ENCODE measurements at regions not wholly inside any gene's neighbourhood (a gene's known extent, or its start where the extent isn't known, plus 50 kb on each side); places are given as distances from the start of the nearest gene placed in this dataset.

GRCh38 chr5:159426694-159427093, 96.4 kb upstream of the IL12B start:
- H3K4me1 Mint-ChIP-seq (ENCODE audit: low read depth, unreplicated experiment): no peaks in the 10 kb centered on the region
- H3K27ac Mint-ChIP-seq (ENCODE audit: unreplicated experiment): no peak overlapping the region

DNA sequence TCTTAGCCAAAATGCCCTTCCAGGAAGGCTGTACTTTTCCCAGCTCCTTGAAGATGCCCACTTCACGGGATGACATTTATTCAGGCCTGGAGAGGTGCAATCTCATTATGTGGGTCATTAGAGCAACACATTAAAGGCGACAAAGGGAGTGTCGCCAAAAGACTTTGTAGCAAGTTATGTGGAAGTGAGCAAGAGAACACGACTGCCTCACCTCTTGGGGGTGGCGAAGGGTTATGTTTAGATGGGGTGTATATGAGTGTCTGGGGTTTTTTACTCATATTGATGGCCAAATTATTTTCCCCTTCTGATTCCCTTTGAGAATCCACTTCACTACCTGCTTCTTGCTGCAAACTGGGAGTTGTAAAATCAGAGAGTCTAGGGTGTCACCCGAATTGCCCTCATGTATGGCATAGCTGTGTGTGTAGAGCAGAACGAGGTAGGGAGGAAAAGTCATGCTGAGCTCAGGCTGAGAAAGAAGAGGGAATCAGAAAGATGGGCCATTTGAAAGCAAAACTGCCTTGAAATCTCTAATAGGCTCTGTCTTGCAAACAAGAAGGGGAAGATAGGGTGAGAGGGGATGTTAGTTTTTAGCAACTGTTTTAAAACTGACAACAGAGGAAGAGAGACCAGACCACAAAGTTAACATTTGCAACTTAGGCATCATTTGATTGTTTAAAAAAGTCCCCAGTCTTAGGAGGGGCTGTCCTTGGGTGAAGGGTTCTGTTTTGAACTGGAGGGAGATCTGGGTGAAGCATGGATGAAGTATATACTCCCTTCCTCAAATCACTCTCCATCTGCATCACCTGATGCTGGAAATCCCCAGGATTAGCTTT, 97.1 kb upstream of the IL12B start:
- Mint-ChIP-seq H3K9me3 (ENCODE audit: unreplicated experiment) (no peaks in the 10 kb centered on the region), H3K36me3 (ENCODE audit: unreplicated experiment) (no peaks in the 10 kb centered on the region), H3K4me3 (ENCODE audit: unreplicated experiment) (no peak overlapping the region), H3K27me3 (ENCODE audit: unreplicated experiment) (no peaks in the 10 kb centered on the region), H3K4me1 (ENCODE audit: low read depth, unreplicated experiment) (no peaks in the 10 kb centered on the region), H3K27ac (ENCODE audit: unreplicated experiment) (no peak overlapping the region)
- TF ChIP-seq, protein P1, sequence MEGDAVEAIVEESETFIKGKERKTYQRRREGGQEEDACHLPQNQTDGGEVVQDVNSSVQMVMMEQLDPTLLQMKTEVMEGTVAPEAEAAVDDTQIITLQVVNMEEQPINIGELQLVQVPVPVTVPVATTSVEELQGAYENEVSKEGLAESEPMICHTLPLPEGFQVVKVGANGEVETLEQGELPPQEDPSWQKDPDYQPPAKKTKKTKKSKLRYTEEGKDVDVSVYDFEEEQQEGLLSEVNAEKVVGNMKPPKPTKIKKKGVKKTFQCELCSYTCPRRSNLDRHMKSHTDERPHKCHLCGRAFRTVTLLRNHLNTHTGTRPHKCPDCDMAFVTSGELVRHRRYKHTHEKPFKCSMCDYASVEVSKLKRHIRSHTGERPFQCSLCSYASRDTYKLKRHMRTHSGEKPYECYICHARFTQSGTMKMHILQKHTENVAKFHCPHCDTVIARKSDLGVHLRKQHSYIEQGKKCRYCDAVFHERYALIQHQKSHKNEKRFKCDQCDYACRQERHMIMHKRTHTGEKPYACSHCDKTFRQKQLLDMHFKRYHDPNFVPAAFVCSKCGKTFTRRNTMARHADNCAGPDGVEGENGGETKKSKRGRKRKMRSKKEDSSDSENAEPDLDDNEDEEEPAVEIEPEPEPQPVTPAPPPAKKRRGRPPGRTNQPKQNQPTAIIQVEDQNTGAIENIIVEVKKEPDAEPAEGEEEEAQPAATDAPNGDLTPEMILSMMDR (IDR thresholded peaks at IDR 0.05; ENCODE audit: partially characterized antibody, unreplicated experiment): no peak
- no peak for DNase-seq

More at GRCh38 chr5:159426694-159427093, 96.4 kb upstream of the IL12B start:
- Mint-ChIP-seq H3K36me3 (ENCODE audit: unreplicated experiment) (no peaks in the 10 kb centered on the region), H3K4me3 (ENCODE audit: unreplicated experiment) (no peak overlapping the region), H3K9me3 (ENCODE audit: unreplicated experiment) (no peaks in the 10 kb centered on the region), H3K27me3 (ENCODE audit: unreplicated experiment) (no peaks in the 10 kb centered on the region)
- no peak for DNase-seq
- TF ChIP-seq, protein P1 (IDR thresholded peaks at IDR 0.05; ENCODE audit: partially characterized antibody, unreplicated experiment): no peak

GRCh38 chr5:159430361-159431012, 100.2 kb upstream of the IL12B start:
- Mint-ChIP-seq H3K36me3 (ENCODE audit: unreplicated experiment) (no peaks in the 10 kb centered on the region), H3K27me3 (ENCODE audit: unreplicated experiment) (peaks cover 2% of the 10 kb centered on the region), H3K9me3 (ENCODE audit: unreplicated experiment) (no peaks in the 10 kb centered on the region), H3K4me1 (ENCODE audit: low read depth, unreplicated experiment) (no peaks in the 10 kb centered on the region), H3K4me3 (ENCODE audit: unreplicated experiment) (no peak overlapping the region), H3K27ac (ENCODE audit: unreplicated experiment) (no peak overlapping the region)
- no peak for DNase-seq
- TF ChIP-seq, protein P1 (IDR thresholded peaks at IDR 0.05; ENCODE audit: partially characterized antibody, unreplicated experiment): no peak

DNA sequence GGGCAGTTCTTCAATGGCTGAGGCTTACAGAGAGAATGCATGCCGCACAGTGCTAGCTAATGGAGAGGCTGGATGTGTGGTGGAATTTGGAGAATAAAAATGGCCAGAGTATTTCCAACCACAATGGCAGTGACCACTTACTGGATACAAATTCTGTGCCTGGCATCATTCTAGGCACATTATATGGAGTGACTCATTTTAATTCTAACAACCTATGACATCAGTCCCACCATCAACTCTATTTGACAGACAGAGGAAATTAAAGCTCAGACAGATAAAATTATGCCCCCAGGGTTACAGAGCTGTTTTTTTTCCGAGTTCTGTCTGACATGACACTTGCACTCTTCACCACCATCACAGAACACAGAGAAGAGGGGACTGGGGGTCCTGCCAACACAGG, 105.6 kb upstream of the IL12B start:
- Mint-ChIP-seq H3K4me3 (ENCODE audit: unreplicated experiment) (no peak overlapping the region), H3K36me3 (ENCODE audit: unreplicated experiment) (no peaks in the 10 kb centered on the region), H3K27me3 (ENCODE audit: unreplicated experiment) (peaks cover 3% of the 10 kb centered on the region), H3K27ac (ENCODE audit: unreplicated experiment) (no peak overlapping the region), H3K4me1 (ENCODE audit: low read depth, unreplicated experiment) (no peaks in the 10 kb centered on the region), H3K9me3 (ENCODE audit: unreplicated experiment) (no peaks in the 10 kb centered on the region)
- TF ChIP-seq, protein P1 (IDR thresholded peaks at IDR 0.05; ENCODE audit: partially characterized antibody, unreplicated experiment): no peak
- DNase-seq: no peak

DNA sequence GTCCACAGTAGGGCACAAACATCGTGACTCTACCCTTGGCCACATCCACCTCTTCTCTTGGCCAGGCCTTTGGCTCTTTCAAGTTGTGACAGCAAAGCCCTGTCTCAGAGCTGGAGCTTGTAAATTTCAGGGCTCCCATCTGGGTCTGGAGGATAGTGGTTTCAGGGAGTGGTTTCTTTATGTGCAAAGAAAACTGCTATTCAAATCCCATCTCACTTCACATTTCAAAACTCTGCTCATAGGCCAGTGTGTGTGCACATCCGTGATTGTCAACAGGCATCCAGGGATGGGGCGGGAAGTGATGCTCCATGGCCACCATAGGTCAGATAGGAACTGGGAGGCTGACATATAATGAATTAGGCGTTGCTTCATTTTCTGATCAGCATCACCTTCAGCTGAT, 107.8 kb upstream of the IL12B start:
- Mint-ChIP-seq H3K4me3 (ENCODE audit: unreplicated experiment) (no peak overlapping the region), H3K27ac (ENCODE audit: unreplicated experiment) (no peak overlapping the region), H3K9me3 (ENCODE audit: unreplicated experiment) (peaks cover 2% of the 10 kb centered on the region), H3K27me3 (ENCODE audit: unreplicated experiment) (peaks cover 3% of the 10 kb centered on the region), H3K4me1 (ENCODE audit: low read depth, unreplicated experiment) (peaks cover 9% of the 10 kb centered on the region), H3K36me3 (ENCODE audit: unreplicated experiment) (no peaks in the 10 kb centered on the region)
- no peak for DNase-seq
- TF ChIP-seq, protein P1 (IDR thresholded peaks at IDR 0.05; ENCODE audit: partially characterized antibody, unreplicated experiment): no peak
